K562 (cell line): ENCODE measurements at regions not wholly inside any gene's neighbourhood (a gene's known extent, or its start where the extent isn't known, plus 50 kb on each side); places are given as distances from the start of the nearest gene placed in this dataset.

Experiments used
- CHD1 ChIP-seq: fragments of 200-600 bp; sonication (generic); IDR thresholded peaks from one replicate; pipeline ENCODE4 v1.6.1; 2012; ENCODE audit warnings: mild to moderate bottlenecking, moderate library complexity, low read length, inconsistent platforms
- EWSR1 ChIP-seq: fragments of 450-650 bp; IDR thresholded peaks from 2 replicates; pipeline ENCODE4 v1.6.1; 2018; ENCODE audit warnings: borderline replicate concordance, mild to moderate bottlenecking, low read depth, moderate library complexity; ENCODE audit not compliant: partially characterized antibody
- EZH2 ChIP-seq: IDR thresholded peaks from 2 replicates; pipeline ENCODE4 v1.6.1; 2012; ENCODE audit warnings: low read depth, mild to moderate bottlenecking, inconsistent platforms, low read length, borderline replicate concordance
- LCOR ChIP-seq: sonication (generic); formaldehyde crosslinking; IDR thresholded peaks from 2 replicates; pipeline ENCODE4 v1.8.0; 2022; ENCODE audit warnings: mild to moderate bottlenecking, missing genetic modification reagents
- RCOR1 ChIP-seq, 2 experiments: IDR thresholded peaks; 2 replicates each; pipeline ENCODE4 v1.6.1; 2012; ENCODE audit warnings: low read depth in 2 of 2, low read length in 2 of 2, borderline replicate concordance in 1 of 2, improper control_type of control experiment in 1 of 2
- REST ChIP-seq, 2 experiments: fragments of 450-650 bp; formaldehyde crosslinking in 1 of 2; IDR thresholded peaks; 2 replicates each; pipeline versions ENCODE4 v1.4.0 to v1.6.1; 2014 to 2020; ENCODE audit warnings: mild to moderate bottlenecking in 2 of 2, borderline replicate concordance in 1 of 2, low read depth in 1 of 2
- SIX5 ChIP-seq, 2 experiments: IDR thresholded peaks; 2 replicates each; pipeline ENCODE4 v1.6.1; 2011; ENCODE audit warnings: low read length in 2 of 2, borderline replicate concordance in 1 of 2, low read depth in 1 of 2, mild to moderate bottlenecking in 1 of 2, moderate library complexity in 1 of 2; ENCODE audit not compliant: insufficient read depth in 1 of 2
- TCF3 ChIP-seq: sonication (generic); formaldehyde crosslinking; IDR thresholded peaks from 2 replicates; pipeline ENCODE4 v1.4.0; 2020; ENCODE audit warnings: mild to moderate bottlenecking, missing genetic modification reagents
- TFE3 ChIP-seq: fragments of 450-650 bp; formaldehyde crosslinking; IDR thresholded peaks from 2 replicates; pipeline ENCODE4 v1.4.0; 2020; ENCODE audit warnings: mild to moderate bottlenecking, mixed read lengths
- THAP12 ChIP-seq: fragments of 250-450 bp; sonication (Bioruptor Pico); IDR thresholded peaks from 2 replicates; pipeline ENCODE4 v1.9.0; 2021; ENCODE audit warnings: mild to moderate bottlenecking, inconsistent platforms
- ZNF217 ChIP-seq: sonication (generic); formaldehyde crosslinking; IDR thresholded peaks from 2 replicates; pipeline ENCODE4 v1.8.0; 2022; ENCODE audit warnings: mild to moderate bottlenecking, missing genetic modification reagents
- ZNF263 ChIP-seq: sonication (generic); formaldehyde crosslinking; IDR thresholded peaks from 2 replicates; pipeline ENCODE4 v1.8.0; 2022; ENCODE audit warnings: mild to moderate bottlenecking, missing genetic modification reagents, borderline replicate concordance
- TF ChIP-seq, protein P1 (sequence below), 3 experiments: IDR thresholded peaks in 2 of 3; conservative IDR thresholded peaks in 1 of 3; 2 replicates each; pipeline ENCODE4 v1.5.1; 2011 to 2012; ENCODE audit warnings: low read length in 3 of 3, mild to moderate bottlenecking in 3 of 3, control low read depth in 2 of 3, improper control_type of control experiment in 1 of 3, inconsistent platforms in 1 of 3, low read depth in 1 of 3, mixed read lengths in 1 of 3, moderate library complexity in 1 of 3; ENCODE audit not compliant: insufficient read depth in 2 of 3

GRCh38 chr5:27928060-27928459 is 889.7 kb upstream of the CDH9 start:
- TF ChIP-seq, protein P1, sequence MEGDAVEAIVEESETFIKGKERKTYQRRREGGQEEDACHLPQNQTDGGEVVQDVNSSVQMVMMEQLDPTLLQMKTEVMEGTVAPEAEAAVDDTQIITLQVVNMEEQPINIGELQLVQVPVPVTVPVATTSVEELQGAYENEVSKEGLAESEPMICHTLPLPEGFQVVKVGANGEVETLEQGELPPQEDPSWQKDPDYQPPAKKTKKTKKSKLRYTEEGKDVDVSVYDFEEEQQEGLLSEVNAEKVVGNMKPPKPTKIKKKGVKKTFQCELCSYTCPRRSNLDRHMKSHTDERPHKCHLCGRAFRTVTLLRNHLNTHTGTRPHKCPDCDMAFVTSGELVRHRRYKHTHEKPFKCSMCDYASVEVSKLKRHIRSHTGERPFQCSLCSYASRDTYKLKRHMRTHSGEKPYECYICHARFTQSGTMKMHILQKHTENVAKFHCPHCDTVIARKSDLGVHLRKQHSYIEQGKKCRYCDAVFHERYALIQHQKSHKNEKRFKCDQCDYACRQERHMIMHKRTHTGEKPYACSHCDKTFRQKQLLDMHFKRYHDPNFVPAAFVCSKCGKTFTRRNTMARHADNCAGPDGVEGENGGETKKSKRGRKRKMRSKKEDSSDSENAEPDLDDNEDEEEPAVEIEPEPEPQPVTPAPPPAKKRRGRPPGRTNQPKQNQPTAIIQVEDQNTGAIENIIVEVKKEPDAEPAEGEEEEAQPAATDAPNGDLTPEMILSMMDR (IDR thresholded peaks at IDR 0.05 in 2 of 3, conservative IDR thresholded peaks at IDR 0.05 in 1 of 3; ENCODE audit: insufficient read depth in 2 of 3, low read depth in 1 of 3, low read length in 3 of 3), result no peak
- TF ChIP-seq ZNF217 (CRISPR knock-in tag) (no peak), EWSR1 (no peak), LCOR (CRISPR knock-in tag) (no peak), REST (IDR thresholded peaks at IDR 0.05; ENCODE audit: borderline replicate concordance) (no peak), REST (CRISPR knock-in tag; IDR thresholded peaks at IDR 0.05; ENCODE audit: low read depth) (no peak), THAP12 (CRISPR knock-in tag) (no peak), TCF3 (no peak), TFE3 (no peak), ZNF263 (no peak), SIX5 (IDR thresholded peaks at IDR 0.05; ENCODE audit: borderline replicate concordance in 1 of 2, insufficient read depth in 1 of 2, low read depth in 1 of 2, low read length in 2 of 2) (no peak), EZH2 (no peak), RCOR1 (IDR thresholded peaks at IDR 0.05; ENCODE audit: borderline replicate concordance in 1 of 2, low read depth in 2 of 2, low read length in 2 of 2) (no peak), CHD1 (no peak)
